Hippocampal formation (tissue), 2 donors: ENCODE measurements at regions not wholly inside any gene's neighbourhood (a gene's known extent, or its start where the extent isn't known, plus 50 kb on each side); places are given as distances from the start of the nearest gene placed in this dataset.

Experiments
- DNase-seq, 2 donors: peaks; one replicate each; lab custom pipeline; 2025; lab: John Stamatoyannopoulos, UW

DNA sequence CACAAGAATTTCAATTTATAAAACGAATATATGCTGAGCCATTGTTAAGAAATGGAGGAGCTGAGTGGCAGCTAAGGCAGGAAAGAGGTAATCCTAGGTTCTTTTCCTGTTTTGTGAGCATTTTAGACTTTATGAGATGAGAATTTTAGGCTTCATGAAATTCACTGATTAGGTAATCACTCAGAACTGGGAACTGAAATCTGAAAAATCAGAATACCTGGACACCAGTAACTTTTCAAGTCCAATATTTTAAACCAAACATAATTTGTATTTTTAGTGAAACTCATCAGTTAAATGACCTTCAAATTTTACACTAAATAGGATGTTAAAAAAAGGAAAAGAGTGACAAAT, 389.9 kb downstream of the HTR1B start:
- no peak for DNase-seq

DNA sequence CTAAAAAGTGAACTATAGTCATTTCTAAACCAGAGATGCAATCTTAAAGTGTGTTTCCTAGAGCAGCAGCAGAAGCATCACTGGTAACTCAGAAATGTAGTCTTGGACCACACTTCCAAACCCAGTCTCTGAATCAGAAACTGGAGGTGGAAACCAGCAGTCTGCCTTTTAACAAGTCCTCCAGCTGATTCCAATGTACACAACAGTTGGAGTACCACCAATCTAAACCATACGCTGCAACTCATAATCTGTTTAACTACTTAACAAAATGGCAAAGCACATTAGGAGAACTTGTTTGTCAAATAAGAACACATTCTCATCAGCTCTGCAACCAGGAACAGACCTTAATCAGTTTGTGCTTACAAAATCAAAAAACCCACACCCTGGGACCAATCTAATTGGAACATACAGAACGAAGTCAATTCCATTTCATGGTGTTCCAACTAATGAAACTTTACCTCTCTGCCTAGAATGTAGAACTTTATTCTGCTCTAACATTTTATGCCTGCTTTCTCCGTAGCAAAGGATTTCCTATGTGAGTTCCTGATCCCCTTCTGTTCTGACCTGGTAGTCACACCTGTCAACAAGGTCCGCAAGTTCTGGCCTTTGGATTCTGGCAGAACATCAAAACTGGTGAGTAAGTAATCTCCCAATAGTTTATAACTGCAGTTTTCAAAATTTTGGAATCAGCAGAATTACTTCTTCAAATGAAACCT, 390.4 kb downstream of the HTR1B start:
- DNase-seq = no peak

DNA sequence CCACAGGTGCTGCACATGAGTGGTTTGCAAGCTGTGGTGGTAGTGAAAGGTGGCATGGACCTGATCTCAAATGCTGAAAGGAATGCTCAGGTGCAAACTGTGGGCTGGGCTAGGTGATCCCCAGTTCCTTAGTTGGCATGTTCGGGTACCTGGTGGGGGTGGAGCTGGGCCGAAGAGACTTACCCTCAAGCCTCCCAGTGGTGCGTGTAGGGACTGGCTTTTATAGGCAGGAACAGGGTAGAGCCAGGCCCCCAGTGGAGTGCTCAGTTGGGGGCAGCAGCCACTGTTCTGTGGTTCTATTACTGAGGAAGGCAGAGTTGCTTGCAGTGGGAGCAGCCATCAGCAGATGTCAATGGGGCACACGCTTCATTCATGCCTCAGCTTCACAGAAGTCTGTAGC, 399.8 kb downstream of the HTR1B start:
- no peak for DNase-seq

DNA sequence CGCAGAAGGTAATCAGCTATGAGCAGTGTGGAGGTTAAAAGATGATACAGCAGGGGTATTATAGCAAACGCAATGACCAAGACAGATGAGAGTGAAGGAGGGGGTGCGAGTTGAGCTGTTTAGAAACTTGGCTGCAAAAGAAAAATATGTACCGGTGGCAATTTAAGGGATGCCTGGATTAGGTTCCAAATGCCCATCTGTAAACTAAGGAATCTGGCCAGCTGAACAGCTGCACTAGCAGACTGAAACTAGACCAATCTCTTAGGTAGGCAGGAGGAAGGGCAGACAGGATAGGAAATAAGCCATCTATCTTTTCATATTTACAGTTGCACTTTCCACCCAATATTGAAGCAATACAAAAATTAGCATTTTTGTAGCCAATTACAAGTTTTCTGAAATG, 407.6 kb downstream of the HTR1B start:
- no peak for DNase-seq

DNA sequence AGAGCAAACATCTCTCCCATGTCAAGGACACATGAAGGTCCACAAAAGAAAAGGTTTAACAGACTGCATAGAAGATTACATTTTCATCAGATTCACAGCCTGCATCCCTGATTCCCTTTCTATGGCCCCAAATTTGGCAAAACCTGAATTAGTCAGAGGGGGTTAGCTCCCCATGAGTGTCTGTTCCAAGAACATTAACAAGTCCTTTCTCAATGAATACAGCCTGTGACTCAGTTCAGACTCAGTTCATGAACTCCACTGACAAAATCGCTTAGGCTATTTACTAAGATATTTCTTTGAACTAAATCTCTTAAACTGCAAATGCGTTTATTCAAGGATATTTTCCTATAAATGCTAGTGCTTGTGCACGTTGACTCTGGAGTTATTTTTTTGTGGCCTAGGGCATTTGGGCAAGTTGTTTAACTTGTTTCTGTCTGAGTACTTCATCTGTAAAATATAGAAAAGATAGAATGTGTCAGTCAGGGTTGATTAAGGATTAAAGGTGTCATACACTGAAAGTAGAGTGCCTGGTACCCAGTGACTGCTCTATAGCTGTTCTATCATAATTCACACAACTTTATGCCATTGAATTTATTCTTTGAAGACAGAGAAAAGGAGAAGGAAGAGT, 422.6 kb downstream of the HTR1B start:
- no peak for DNase-seq

DNA sequence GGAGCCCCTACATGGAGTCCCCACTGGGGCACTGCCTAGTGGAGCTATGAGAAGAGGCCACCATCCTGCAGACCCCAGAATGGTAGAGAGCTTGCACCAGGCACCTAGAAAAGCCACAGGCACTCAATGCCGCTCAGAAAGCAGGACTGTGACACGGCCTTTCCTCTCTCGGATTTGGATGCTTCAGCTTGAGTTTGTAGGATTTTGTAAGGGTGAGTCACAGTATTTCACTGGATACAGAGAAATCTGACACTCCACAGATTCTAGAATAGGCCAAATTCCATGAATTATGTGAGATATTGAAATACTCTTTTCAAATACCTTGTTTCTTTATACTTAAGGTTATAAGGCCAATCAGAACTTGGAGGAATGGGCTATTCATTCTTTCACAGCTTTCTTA, 424.5 kb downstream of the HTR1B start:
- DNase-seq = no peak

DNA sequence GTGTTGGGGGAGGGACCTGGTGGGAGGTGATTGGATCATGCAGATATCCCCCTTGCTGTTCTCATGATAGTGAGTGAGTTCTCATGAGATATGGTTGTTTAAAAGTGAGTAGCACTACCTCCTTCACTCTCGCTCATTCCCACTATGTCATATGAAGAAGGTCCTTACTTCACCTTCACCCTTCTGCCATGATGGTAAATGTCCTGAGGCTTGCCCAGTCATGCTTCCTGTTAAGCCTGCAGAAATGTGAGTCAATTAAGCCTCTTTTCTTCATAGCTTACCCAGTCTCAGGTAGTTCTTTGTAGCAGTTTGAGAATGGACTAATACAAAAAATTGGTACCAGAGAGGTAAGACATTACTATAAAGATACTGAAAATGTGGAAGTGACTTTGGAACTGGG, 425.9 kb downstream of the HTR1B start:
- DNase-seq = no peak

DNA sequence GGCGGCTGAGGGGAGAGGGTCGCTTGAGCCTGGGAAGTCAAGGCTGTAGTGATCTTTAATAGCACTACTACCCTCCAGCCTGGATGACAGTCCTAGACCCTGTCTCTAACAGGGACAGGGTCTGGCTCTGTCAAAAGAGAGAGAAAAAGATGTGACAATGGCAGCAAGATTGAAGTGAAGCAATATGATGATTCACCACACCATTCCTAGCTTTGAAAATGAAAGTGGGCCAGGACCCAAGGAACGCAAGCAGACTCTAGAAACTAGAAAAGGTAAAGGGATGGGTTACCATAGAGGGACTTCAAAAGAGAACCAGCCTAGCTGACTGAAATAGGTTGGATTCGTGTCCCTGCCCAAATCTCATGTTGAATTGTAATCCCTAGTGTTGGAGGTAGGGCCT, 426.9 kb downstream of the HTR1B start:
- DNase-seq = no peak

DNA sequence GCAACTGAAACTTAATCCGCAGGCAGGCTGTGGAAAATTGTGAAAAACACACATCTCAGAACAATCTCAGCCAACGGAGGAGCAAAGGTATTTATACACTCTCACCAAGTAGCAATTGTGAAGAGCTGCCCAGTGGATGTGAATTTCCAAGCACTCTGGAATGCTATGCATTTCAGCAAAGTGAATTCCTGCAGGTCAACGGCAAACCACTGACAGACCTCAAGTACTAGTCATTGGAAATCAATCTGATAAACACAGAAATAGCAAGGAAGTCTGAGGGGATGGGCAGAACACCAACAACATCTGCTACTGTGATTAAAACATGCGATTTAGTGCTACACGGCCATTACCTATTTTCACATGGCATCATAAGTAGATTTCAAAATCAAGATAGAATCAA, 429.1 kb downstream of the HTR1B start:
- no peak for DNase-seq

DNA sequence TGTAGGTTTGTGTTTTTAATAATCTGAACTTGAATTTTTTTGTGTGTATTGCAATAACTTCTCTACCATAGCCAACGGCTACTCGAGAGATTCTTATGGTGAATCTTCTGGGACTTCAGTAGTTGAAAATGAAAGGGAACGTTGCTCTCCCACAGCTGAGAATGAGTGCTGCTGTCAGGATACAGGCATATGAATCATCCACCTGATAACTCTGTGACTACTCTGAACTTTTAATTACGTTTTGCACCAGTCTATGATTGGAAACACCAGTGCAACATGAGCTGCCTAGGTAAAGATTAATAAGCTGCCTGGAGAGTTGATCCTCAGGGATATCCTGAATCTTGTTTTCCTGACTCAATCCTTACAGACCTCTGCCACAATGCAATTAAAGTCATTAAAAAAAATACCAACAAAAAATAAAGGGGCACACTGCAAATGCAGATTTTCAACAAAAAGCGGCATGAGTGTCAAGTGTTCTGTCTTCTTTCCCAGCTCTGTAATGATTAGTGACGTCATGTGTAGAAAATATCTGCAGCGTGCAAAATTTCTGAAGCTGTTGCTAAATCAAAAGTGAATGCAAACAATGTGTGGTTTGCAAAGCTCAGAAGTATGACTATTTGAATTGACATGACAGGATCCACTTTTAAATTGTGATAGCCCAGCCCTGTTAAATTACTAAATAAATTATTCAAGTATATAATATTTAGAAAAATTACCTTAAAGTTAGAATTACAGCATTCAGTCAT, 432.2 kb downstream of the HTR1B start:
- DNase-seq = no peak

DNA sequence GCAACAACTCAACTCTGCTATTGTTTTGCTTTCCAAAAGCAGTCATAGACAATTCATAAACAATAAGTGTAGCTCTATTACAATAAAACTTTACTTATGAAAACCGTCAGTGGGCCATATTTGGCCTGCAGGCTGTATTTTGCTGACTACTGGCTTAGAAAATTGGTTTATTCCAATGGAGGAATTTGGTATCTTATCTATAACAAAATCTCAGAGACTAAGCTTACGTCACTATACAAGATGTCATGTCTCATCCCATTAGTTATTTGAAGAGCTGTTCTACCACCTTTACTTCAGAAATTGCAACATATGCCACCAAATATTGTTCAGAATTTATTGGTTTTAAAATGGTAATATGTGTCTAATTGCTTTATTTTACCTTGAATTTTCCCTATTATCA, 436.9 kb downstream of the HTR1B start:
- DNase-seq = no peak

DNA sequence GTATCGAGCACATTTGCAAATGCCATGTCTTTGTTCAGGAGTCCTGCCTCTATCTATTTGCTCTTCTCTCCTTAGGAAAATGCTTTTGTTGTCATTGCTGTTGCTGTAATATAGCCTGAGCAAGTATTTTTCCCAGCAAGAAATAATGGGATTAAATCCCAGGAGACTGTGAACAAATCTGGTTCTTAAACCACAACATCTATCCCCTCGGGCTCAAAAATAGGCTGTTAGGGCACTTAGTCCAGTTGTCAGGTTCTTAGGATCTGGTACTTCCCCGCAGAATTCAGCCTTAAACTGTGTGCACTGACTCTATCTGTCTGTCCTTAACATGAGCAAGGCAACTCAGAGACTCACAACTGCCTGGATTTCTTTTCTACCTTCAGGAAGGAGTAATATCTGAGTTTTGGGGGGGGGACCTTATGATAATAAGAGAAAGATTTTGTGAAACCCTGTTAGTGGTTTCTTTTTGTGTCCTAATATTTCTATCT, 437.5 kb downstream of the HTR1B start:
- DNase-seq = no peak

DNA sequence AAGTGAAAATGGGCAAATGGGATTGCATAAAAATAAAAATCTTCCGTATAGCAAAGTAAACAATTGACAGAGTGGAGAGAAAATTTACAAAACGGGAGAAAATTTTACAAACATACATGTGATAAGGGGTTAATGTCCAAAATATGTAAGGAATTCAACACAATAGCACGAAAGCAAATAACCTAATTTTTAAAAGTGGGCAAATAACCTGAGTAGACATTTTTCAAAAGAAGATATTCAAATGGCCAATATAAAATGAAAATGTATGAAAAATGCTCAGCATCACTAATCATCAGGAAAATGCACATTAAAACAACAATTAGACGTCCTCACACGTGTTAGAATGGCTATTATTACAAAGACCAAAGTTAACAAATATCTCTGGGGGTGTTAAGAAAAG, 441.5 kb downstream of the HTR1B start:
- DNase-seq = no peak

DNA sequence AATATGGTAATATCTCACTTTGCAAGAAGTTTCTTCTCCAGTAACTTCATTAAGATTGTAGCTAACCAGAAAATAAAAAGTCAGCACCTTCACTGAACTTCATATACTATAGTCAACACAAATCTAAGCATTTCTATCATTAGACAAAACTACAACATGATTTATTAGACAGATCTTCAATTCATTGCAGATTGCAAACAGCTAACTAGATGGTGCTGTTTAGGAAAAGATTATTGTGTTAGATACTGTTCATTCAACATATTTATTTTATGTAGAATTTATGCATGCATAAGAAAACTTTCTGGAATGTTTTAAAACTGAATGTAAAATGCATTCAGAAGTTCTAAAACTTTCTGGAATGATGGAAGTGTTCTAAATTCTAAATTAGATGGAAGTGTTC, 442.1 kb downstream of the HTR1B start:
- no peak for DNase-seq

DNA sequence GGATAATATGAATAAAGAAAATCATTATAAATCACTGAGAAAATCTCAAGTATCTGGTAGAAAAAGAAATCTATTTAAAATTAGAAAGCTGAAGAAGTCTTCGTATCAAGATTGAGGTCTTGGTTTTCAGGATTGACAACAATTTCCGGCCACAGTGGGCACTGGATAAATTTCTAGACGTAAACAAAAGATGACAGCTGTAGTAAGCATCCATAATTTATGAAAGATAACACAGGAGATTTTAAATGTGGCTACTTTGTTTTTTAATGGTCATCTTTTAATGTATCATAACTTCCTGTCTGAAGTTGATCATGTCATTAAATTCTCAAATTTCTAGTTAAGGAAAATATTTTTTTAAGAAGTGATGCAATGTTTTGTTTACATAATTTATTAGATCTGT, 444.2 kb downstream of the HTR1B start:
- no peak for DNase-seq

DNA sequence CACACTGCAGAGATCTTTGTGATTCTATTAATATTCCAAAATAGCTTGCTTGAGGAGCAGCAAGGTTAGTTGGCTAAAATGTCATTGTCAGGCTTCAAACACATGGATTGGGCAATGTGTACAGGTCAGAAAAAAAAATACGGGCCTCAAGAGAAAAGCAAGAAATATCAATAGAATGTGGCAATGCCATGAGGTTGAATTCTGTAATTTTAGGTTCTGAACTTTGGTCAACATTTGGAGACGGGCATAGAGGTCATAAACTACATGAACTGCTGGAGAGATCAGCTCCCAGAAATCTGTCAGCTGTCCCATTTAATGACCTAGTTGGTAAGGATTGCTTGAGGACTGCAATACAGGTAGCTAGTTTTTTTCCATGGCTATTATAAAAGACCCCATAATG, 445.8 kb downstream of the HTR1B start:
- no peak for DNase-seq

DNA sequence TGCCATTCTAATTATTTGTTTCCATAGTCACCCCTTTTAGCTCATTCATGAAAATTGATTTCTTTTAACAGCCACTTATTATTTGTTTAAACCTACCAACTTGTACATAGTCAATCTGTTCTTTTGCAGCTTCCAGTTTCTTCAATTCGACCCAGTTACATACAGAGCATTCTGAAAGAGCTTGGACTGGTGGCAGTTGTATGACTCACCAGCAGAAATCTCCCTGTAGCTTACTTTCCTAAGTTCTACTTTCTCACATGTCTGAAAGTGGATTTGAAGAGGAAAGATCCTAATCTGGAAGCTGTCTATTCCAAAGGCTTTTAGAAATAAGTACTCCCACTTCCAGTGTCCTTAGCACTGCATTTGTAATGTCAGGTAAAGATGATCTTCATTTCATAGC, 447.9 kb downstream of the HTR1B start:
- no peak for DNase-seq

DNA sequence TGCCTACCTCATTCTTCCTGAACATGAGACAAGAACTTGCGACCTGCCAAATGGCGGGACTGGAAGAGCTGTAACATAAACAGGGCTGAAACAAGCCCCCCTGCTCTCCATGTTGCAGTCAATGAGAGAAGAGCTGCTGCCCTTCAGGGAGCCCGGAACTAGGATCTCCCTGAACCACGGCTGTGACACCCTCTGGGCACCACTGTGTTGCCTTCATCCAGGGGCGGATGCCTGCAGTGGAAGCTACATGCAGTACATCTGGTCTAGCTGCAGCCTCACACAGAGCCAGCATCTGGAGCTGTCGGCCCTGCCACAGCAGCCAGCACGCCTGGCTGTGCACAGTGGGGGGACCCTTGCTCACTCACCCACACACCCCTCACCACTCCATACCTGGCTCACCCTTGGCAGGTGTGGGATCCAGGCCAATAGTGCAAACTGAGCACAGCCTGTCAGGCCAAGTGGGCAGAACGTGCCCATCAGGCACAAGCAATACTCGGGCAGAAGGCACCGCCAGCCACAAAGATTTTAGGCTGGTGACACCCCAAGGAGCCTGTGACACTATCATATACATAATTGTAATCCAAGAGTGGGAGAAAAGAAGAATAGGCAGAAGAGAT, 451.3 kb downstream of the HTR1B start:
- DNase-seq = no peak

DNA sequence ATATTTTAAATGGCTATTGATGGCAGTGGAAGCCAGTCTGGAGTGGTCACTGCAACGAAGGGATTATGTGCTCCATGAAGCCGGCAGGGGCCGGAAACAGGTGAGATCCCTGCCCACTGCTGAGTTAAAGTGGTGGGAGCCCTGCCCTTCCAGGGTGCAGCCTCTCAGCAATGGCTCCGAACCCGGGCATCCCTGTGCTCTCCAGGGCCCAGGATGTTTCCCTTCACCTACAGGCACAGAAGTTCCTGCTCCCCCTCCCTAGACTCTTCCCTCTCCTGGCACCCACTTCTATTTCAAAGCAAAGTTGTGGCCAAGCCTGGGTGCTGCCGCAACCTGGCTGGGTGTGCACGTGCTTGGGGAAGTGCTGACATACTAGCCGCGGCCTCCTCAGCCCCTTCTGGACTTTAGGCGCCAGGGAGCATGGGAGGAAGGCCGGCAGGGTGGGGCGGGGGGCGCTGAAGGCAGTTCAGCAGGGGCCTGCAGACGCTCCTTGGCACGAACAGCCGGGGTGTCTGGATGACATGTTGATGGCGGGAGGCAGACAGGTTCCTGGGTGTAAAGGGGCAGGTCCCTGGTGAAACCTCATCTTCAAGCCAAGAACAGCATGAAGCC, 452.3 kb downstream of the HTR1B start:
- DNase-seq = no peak

DNA sequence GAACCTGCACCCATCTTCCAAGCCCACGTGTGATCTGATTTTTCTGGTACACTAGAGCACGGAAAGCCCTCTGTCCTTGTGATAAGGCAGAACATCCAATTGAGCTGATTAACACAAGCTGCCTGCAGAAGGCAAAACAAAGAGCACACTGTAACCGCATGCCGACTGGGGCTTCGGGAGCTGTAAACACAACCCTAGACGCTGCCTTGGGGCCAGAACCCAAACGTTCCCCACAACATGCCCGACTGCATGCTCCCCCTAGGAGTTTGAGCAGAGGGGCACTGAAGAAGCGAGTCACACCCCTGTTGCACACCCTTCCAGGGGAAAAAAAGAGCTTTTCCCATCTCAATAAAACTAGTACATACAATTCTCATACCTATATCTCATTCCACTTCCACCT, 470.7 kb downstream of the HTR1B start:
- no peak for DNase-seq

DNA sequence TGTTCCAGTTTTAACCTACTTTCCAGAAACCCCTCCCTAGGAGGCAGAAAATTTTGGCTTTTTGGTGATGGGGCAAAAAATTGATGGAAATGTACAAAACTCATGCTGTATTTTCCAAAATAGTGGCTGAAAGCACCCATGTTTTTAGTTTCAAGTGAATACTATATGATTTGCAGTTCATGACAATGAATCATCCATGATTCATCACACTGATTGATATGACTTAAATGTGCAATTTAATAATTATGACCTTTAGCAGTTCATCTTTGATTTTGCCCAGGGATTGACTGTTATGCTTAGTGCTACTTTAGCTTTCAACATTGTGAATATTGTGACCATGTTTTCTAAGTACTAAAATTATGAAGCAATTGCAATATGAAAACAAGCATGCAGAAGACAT, 478.7 kb downstream of the HTR1B start:
- no peak for DNase-seq

DNA sequence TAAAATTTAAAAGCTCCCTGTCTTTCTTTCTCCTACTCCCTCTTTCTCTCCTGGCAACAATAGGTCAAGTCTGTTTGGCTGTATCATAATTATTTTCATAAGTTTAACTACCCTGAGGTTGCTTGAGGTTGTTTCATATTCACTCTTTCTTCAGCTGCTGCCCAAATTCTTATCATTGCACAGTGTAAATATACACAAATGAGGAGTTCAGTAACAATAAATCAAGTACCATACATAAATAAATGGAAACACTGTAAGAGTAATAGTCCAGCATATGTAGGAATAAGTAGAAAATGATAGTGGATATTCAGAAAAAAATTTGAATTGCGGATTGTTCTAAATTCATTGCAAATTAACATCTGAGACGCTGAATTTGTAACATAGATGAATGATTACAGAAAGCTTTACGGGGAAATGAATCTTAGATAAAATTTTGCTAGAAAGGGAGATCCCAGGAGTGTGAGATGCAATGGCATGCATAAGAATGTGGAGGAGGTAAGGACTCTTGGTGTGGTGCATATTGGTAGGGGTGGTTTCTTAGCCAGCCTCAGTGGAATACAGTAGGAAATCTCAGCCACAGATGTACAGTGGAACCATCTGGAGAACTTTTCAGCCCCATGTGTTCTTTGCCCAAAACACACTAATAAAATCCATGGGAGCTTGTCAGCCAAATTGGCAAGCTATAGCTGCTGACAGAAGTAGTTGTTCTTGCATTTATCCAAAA, 480.7 kb downstream of the HTR1B start:
- DNase-seq = no peak
